Muscle of leg (tissue), 3 donors: ENCODE measurements at regions not wholly inside any gene's neighbourhood (a gene's known extent, or its start where the extent isn't known, plus 50 kb on each side); places are given as distances from the start of the nearest gene placed in this dataset.

Experiments used
- DNase-seq: peaks from one replicate; pipeline ENCODE4 v3.0.0; 2013
- H3K27ac ChIP-seq: one replicate; pipeline ENCODE4 v1.5.1; 2013; ENCODE audit warnings: mild to moderate bottlenecking, low read length, control low read depth
- H3K27me3 ChIP-seq: one replicate; pipeline ENCODE4 v1.6.1; 2013; ENCODE audit warnings: low read length; ENCODE audit not compliant: control insufficient read depth, insufficient read depth
- H3K36me3 ChIP-seq: one replicate; pipeline ENCODE4 v1.6.1; 2013; ENCODE audit warnings: low read length; ENCODE audit not compliant: control insufficient read depth, insufficient read depth
- H3K4me1 ChIP-seq: one replicate; pipeline ENCODE4 v1.6.1; 2013; ENCODE audit warnings: low read length; ENCODE audit not compliant: control insufficient read depth, insufficient read depth
- H3K4me3 ChIP-seq: one replicate; pipeline ENCODE4 v1.5.1; 2013; ENCODE audit warnings: low read length, control low read depth
- H3K9me3 ChIP-seq: replicated peaks from 2 replicates; pipeline ENCODE4 v1.6.1; 2013; ENCODE audit warnings: low read depth, low read length; ENCODE audit not compliant: control insufficient read depth
- WGBS: methylation state at CpG from one replicate; pipeline ENCODE4 v1.1.5; 2013; ENCODE audit warnings: missing lambda C conversion rate; ENCODE audit not compliant: insufficient coverage; 5-methylcytosine and 5-hydroxymethylcytosine counted together

DNA sequence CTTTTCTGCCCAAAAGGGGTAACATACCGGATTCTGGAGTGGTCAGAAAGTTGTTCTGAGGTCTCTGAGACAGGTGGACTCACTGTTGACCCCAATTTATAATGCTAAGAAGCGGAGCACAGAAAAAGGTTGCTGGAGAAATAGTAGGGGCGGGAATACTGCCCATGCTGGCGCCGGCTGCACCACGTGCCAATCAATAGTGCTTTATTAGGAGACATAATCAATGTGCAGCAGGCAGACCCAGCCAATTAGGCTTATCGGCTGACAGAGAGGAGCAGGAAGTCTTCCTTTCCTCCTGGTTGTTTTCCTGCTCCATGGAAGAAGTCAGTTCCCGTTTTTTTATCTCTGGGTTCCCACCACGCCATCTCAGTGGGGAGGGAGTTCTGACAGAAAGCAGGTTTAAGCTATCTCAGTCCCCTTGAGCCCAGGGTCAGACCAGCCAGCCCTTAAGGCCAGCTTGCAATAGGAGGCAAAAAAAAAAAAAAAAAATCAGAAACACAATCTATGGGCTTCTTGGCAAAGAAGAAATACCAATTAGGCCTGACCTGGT is 68.2 kb upstream of the IRX6 start:
- WGBS, result 69% methylated on average over 6 of the region's 9 CpGs
- Histone ChIP-seq H3K4me1 (peaks cover under 1% of the 10 kb centered on the region), H3K9me3 (peaks cover 2% of the 10 kb centered on the region), H3K27me3 (no peaks in the 10 kb centered on the region), H3K36me3 (no peaks in the 10 kb centered on the region), H3K4me3 (no peak overlapping the region), H3K27ac (no peak overlapping the region)
- no peak for DNase-seq

- WGBS, result 90% methylated on average over 9 of the region's 20 CpGs
- H3K4me3 ChIP-seq, result no peak overlapping the region
- no peaks in the 10 kb centered on the region for H3K27me3 ChIP-seq
- H3K9me3 ChIP-seq, result peaks cover 2% of the 10 kb centered on the region
- no peak overlapping the region for H3K27ac ChIP-seq
- no peaks in the 10 kb centered on the region for H3K36me3 ChIP-seq
- no peaks in the 10 kb centered on the region for H3K4me1 ChIP-seq
- DNase-seq, result no peak
Observed at GRCh38 chr16:55256412-55257016, 67.5 kb upstream of the IRX6 start.

- 26% methylated on average over 8 of the region's 9 CpGs for WGBS
- H3K36me3 ChIP-seq, result no peaks in the 10 kb centered on the region
- no peak overlapping the region for H3K4me3 ChIP-seq
- DNase-seq, result peak; percentile 33
- no peaks in the 10 kb centered on the region for H3K4me1 ChIP-seq
- H3K27ac ChIP-seq, result no peak overlapping the region
- H3K27me3 ChIP-seq, result peaks cover 2% of the 10 kb centered on the region
- H3K9me3 ChIP-seq, result peaks cover 2% of the 10 kb centered on the region
Observed at GRCh38 chr16:55257966-55258613, 65.9 kb upstream of the IRX6 start.

DNA sequence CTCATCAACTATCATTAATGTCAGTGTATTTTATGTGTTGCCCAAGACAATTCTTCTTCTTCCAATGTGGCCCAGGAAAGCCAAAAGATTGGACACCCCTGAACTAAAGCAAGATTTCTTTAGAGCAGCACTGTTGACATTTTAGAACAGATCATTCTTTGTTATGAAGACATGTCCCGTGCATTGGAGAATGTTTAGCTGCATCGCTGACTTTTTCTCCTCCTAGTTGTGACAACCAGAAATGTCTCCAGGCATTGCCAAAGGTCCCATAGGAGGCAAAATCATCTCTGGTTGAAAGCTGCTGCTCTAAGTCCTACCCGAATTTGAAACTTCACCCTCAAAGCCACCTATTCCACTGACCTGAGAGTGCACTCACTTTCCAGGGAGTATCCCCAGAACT is 62.7 kb upstream of the IRX6 start:
- H3K36me3 ChIP-seq, result no peaks in the 10 kb centered on the region
- WGBS, result 94% methylated on average over 2 of the region's 3 CpGs
- H3K4me3 ChIP-seq, result no peak overlapping the region

DNA sequence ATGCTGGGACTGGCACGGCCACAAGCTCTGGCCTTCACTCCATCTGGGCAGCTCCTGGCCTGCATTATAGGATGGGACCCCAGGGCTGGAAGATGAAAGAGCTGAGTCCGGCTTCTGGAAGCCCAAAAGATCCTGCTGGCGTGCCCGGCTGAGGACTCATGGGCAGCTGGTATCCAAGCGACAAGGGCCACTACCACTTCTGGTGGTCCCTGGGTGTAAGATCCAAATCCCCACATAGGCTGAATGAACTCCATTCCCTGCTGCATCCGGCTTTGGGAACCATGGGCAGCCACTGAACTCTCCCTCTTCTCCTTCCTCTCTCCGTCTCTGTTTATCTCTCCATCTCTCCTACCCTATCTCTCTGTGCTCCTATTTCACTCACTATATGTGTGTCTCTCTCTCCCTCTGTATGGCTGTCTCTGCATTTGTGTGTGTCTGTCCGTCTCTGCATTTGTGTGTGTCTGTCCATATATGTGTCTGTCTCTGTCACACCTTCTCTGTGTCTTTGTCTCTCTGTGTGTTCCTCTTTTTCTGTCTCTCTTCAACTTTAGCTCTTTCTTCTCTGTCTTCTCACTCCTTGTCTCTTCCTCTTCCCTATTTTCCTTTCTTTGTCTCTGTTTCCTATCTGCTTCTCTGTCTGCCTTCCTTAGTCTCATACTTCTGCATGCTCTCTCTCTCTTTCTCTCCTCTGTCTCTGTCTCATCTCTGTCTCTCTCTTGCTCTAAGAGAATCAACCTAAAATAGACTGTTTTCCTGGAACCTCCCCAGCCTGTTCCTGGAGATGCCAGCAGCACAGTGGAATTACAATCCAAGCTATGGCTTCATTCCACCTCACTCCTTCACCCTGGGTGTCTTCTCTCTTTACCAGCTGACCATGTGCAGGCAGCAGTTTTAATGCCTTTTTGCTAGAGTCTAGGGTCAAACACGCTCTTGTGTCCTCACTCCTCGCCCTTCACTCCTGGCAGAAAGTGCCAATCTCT is 60.4 kb upstream of the IRX6 start:
- Histone ChIP-seq H3K4me1 (no peaks in the 10 kb centered on the region), H3K9me3 (no peaks in the 10 kb centered on the region), H3K27ac (no peak overlapping the region), H3K27me3 (peaks cover 6% of the 10 kb centered on the region), H3K4me3 (no peak overlapping the region), H3K36me3 (no peaks in the 10 kb centered on the region)
- DNase-seq, result no peak
- 52% methylated on average over 9 of the region's 10 CpGs for WGBS

More for the DNA sequence above, 62.7 kb upstream of the IRX6 start:
- no peak overlapping the region for H3K27ac ChIP-seq
- no peaks in the 10 kb centered on the region for H3K9me3 ChIP-seq
- peaks cover 6% of the 10 kb centered on the region for H3K27me3 ChIP-seq
- DNase-seq, result no peak
- H3K4me1 ChIP-seq, result no peaks in the 10 kb centered on the region

DNA sequence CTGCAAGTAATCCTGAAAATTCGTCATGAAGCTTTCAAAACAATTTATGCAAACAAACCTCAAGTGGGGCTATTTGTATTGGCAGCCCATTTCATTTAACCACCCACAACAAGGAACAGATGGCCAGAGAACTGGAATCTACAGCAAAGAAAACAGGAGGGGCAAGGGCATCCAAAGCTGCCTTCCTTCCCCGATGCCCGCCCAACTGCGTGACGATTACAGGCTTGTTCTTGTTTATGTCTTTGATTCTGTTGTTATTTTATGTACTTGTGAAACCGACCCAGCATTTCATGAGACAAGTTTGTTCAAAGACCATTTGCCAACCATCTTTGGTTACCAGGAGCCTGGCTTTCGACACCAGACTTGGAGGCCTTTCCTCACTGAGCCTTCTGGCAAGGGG is 59.1 kb upstream of the IRX6 start:
- WGBS, result 70% methylated on average over 5 of the region's 7 CpGs
- Histone ChIP-seq H3K4me3 (no peak overlapping the region), H3K27me3 (peaks cover 6% of the 10 kb centered on the region), H3K9me3 (no peaks in the 10 kb centered on the region), H3K36me3 (no peaks in the 10 kb centered on the region), H3K4me1 (no peaks in the 10 kb centered on the region), H3K27ac (no peak overlapping the region)
- DNase-seq, result no peak

DNA sequence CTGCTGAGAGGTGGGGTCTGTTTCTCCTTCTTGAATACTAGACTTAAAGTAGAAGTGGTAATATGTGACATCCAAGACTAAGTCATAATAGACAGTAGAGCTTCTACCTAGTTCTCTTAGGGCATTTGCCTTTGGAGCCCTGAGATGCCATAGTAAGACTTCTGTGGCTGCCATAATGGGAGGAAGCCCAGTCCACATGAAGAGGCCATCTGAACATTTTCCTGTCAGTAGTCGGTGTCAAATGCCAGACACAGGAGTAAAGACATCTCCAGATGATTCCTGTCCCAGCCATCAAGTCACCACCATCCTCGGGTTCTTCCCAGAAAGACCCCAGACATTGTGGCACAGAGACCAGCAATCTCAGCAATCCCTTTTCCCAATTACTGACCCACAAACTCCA is 58.1 kb upstream of the IRX6 start:
- Histone ChIP-seq H3K9me3 (no peaks in the 10 kb centered on the region), H3K36me3 (no peaks in the 10 kb centered on the region), H3K27ac (no peak overlapping the region), H3K4me1 (no peaks in the 10 kb centered on the region), H3K4me3 (no peak overlapping the region), H3K27me3 (peaks cover 6% of the 10 kb centered on the region)
- 80% methylated on average over 2 of the region's 2 CpGs for WGBS
- DNase-seq, result no peak

DNA sequence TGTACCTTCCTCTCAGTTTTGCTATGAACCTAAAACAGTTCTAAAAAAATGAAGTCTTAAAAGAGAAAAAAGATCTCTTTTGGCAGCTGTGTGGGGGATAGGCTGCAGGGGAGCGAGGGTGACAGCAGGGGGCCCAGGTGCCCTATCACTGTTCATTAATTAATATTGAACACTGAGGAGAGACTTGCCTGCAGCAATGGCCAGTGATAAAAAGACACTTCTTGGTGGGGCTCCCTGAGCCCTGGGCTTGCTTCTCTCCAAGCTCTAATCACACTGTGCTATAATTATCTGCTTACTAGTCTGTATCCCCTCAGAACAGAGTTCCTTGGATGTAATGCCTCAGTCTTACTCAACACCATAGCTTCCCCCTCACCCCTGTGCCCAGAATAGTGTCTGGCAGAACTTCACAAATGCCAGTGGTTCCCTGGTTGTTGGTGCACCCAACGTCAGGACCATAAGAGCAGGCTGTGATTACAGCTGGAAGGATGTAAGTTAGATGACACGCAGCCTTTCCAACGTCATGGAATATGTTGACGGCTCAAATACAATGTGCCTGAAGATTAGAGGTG is 52.0 kb upstream of the IRX6 start:
- no peaks in the 10 kb centered on the region for H3K36me3 ChIP-seq
- no peaks in the 10 kb centered on the region for H3K9me3 ChIP-seq
- no peak overlapping the region for H3K4me3 ChIP-seq
- no peak overlapping the region for H3K27ac ChIP-seq
- no peaks in the 10 kb centered on the region for H3K27me3 ChIP-seq
- no peak for DNase-seq
- WGBS, result 84% methylated on average over 4 of the region's 5 CpGs
- H3K4me1 ChIP-seq, result no peaks in the 10 kb centered on the region

DNA sequence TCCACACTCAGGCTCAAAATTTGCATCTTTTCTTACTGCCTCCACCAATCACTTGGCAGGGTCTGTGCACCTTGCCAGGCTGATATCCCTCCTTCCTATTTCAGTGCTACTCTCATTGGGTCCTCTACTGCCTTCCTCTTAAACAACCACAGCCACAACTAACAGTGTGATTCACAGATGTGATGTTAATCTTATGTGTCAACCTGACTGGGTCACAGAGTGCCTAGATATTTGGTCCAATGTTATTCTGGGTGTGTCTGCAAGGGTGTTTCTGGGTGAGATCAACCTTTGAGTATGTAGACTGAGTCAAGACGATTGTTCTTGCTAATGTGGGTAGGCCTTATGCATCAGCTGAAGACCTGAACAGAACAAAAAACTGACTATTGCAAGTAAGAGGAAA is 51.3 kb upstream of the IRX6 start:
- no peak for DNase-seq
- Histone ChIP-seq H3K27me3 (no peaks in the 10 kb centered on the region), H3K36me3 (no peaks in the 10 kb centered on the region), H3K9me3 (no peaks in the 10 kb centered on the region), H3K4me3 (no peak overlapping the region), H3K4me1 (no peaks in the 10 kb centered on the region), H3K27ac (no peak overlapping the region)
- 25% methylated on average over 1 of the region's 1 CpG for WGBS

DNA sequence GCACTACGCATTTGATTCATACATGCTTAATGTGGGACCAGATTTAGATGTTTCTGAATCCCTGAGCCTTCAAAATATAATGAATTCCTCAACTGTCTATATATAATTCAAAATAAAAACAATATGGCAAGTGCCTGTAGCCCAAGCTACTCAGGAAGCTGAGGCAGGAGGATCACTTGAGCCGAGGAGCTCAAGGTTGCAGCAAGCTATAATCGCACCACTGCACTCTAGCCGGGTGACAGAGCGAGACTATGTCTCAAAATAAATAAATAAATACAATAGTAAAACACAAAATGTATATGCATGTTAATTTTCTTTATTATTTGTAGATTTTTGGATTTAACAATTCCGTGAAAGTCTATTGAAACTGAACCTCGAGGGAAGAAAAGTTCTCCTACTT is 50.6 kb upstream of the IRX6 start:
- WGBS, result no CpG with 5 or more reads among the region's 7 CpGs
- H3K27ac ChIP-seq, result no peak overlapping the region
- H3K9me3 ChIP-seq, result no peaks in the 10 kb centered on the region
- H3K27me3 ChIP-seq, result no peaks in the 10 kb centered on the region
- no peak for DNase-seq
- H3K36me3 ChIP-seq, result no peaks in the 10 kb centered on the region
- H3K4me3 ChIP-seq, result no peak overlapping the region
- no peaks in the 10 kb centered on the region for H3K4me1 ChIP-seq
